ENCODE measurements at regions not wholly inside any gene's neighbourhood (a gene's known extent, or its start where the extent isn't known, plus 50 kb on each side); places are given as distances from the start of the nearest gene placed in this dataset.

DNA sequence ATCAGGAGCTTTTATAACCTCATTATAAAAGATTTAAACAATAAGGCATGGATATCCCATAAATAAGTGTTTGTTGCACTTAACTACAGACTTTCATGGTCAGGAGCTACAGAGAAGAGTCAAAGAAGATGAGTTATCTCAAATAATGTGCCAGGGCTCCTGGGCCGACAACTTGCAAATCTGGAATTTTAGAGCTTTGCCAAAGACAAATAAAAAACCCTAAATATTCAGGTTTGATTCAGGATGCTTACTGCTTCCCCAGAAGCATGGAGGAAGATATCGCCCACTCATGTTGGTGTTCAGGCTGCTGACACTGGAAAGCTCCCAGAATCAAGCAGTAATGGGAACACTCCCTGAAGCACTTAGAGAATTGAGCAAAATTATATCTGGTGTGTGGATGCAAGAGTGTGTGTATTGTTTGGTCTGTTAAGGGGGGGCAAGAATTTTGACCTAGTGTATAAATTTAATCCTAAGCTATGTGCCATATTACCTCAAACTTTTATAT lies 176.9 kb upstream of the ESRRG start:
- no peak for DNase-seq (ENCODE audit: low read depth in 1 of 2, low spot score in 1 of 2)
- WGBS (ENCODE audit: missing lambda C conversion rate): 18% methylated on average over 2 of the region's 2 CpGs
- ChIA-PET POLR2A (no interaction called here), CTCF (no interaction called here)
- Histone ChIP-seq H3K4me2 (no peak overlapping the region), H3K9me3 (no peaks in the 10 kb centered on the region), H3K27ac (no peak overlapping the region), H3K4me1 (no peaks in the 10 kb centered on the region), H3K4me3 (no peak overlapping the region)
- no peak for TF ChIP-seq RNF2 (IDR thresholded peaks at IDR 0.05; ENCODE audit: borderline replicate concordance, low read depth)
- no peak for TF ChIP-seq JUNB (IDR thresholded peaks at IDR 0.05)
- no peak for TF ChIP-seq NFE2L2 (conservative IDR thresholded peaks at IDR 0.05; ENCODE audit: low read length)
- TF ChIP-seq, protein P1, sequence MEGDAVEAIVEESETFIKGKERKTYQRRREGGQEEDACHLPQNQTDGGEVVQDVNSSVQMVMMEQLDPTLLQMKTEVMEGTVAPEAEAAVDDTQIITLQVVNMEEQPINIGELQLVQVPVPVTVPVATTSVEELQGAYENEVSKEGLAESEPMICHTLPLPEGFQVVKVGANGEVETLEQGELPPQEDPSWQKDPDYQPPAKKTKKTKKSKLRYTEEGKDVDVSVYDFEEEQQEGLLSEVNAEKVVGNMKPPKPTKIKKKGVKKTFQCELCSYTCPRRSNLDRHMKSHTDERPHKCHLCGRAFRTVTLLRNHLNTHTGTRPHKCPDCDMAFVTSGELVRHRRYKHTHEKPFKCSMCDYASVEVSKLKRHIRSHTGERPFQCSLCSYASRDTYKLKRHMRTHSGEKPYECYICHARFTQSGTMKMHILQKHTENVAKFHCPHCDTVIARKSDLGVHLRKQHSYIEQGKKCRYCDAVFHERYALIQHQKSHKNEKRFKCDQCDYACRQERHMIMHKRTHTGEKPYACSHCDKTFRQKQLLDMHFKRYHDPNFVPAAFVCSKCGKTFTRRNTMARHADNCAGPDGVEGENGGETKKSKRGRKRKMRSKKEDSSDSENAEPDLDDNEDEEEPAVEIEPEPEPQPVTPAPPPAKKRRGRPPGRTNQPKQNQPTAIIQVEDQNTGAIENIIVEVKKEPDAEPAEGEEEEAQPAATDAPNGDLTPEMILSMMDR (IDR thresholded peaks at IDR 0.05): no peak
- no peak for TF ChIP-seq SREBF2 (IDR thresholded peaks at IDR 0.05)
- TF ChIP-seq JUN (IDR thresholded peaks at IDR 0.05): no peak
- TF ChIP-seq, protein P2, sequence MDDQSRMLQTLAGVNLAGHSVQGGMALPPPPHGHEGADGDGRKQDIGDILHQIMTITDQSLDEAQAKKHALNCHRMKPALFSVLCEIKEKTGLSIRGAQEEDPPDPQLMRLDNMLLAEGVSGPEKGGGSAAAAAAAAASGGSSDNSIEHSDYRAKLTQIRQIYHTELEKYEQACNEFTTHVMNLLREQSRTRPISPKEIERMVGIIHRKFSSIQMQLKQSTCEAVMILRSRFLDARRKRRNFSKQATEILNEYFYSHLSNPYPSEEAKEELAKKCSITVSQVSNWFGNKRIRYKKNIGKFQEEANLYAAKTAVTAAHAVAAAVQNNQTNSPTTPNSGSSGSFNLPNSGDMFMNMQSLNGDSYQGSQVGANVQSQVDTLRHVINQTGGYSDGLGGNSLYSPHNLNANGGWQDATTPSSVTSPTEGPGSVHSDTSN (IDR thresholded peaks at IDR 0.05): no peak
- no peak for TF ChIP-seq NPAS2 (CRISPR knock-in tag; IDR thresholded peaks at IDR 0.05; ENCODE audit: borderline replicate concordance)
- TF ChIP-seq HDAC2 (IDR thresholded peaks at IDR 0.05): no peak
- TF ChIP-seq HEYL (CRISPR knock-in tag; IDR thresholded peaks at IDR 0.05): no peak
- TF ChIP-seq BHLHE40 (IDR thresholded peaks at IDR 0.05; ENCODE audit: low read depth, low read length): no peak
- TF ChIP-seq RARB (CRISPR knock-in tag; IDR thresholded peaks at IDR 0.05): no peak
- FAIRE-seq: no peak
- ATAC-seq: no peak

DNA sequence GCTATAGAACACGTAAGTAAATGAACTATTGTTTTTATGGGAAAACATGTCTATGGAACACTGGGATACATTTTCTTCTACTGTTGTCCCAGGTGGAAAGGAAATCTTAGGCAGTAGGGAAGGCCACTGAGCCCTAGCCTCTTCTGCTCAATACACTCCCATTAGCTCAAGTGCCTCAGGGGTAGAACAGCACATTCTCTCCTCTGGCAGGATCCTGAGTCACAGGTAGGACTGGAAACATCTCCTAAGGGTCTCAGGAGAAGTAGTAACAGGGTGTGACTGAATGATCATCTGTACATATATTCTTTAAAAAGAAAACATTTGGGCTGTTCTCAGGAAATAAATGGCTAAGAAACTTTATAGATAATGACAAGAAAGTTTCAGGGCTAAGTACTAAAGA lies 175.6 kb upstream of the ESRRG start:
- Histone ChIP-seq H3K4me3 (no peak overlapping the region), H3K27ac (no peak overlapping the region), H3K4me2 (no peak overlapping the region), H3K9me3 (no peaks in the 10 kb centered on the region), H3K4me1 (no peaks in the 10 kb centered on the region)
- ChIA-PET POLR2A (no interaction called here), CTCF (no interaction called here)
- no peak for TF ChIP-seq RAD21 (conservative IDR thresholded peaks at IDR 0.05 in 1 of 2, IDR thresholded peaks at IDR 0.05 in 1 of 2)
- TF ChIP-seq CHD2 (IDR thresholded peaks at IDR 0.05; ENCODE audit: low read length, partially characterized antibody): no peak
- TF ChIP-seq RFX5 (IDR thresholded peaks at IDR 0.05): no peak
- TF ChIP-seq TFCP2L1 (CRISPR knock-in tag; IDR thresholded peaks at IDR 0.05): no peak
- no peak for FAIRE-seq
- 50% methylated on average over 1 of the region's 1 CpG for WGBS (ENCODE audit: missing lambda C conversion rate)
- ATAC-seq: no peak
- no peak for DNase-seq (ENCODE audit: low read depth in 1 of 2, low spot score in 1 of 2)

DNA sequence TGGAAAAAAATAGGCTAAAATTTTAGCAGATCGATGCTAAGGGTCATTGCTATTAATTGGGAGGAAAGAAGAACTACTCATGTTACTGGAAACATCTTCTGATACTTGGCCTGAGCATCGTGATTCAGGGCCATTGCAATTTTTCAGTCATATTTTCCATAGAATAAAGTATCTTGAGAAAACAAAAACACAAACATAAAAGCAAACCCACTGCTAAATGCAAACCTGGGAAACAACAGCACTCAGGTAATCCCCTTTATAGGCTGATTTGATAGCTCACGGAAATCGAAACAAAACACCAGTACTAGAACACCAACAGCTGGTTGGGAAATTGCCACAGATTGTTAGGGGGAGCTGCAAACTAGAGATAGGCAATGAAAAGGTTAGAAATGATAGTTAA lies 172.9 kb upstream of the ESRRG start:
- H3K27ac ChIP-seq: no peak overlapping the region
- 28% methylated on average over 4 of the region's 4 CpGs for WGBS (ENCODE audit: missing lambda C conversion rate)
- ChIA-PET POLR2A (no interaction called here), CTCF (no interaction called here)
- no peaks in the 10 kb centered on the region for H3K4me1 ChIP-seq
- H3K4me3 ChIP-seq: no peak overlapping the region
- H3K9me3 ChIP-seq: no peaks in the 10 kb centered on the region
- DNase-seq (ENCODE audit: low read depth in 1 of 2, low spot score in 1 of 2): no peak
- no peak overlapping the region for H3K4me2 ChIP-seq
- no peak for TF ChIP-seq HOXA7 (CRISPR knock-in tag; IDR thresholded peaks at IDR 0.05)
- TF ChIP-seq, protein P3, sequence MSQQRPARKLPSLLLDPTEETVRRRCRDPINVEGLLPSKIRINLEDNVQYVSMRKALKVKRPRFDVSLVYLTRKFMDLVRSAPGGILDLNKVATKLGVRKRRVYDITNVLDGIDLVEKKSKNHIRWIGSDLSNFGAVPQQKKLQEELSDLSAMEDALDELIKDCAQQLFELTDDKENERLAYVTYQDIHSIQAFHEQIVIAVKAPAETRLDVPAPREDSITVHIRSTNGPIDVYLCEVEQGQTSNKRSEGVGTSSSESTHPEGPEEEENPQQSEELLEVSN (IDR thresholded peaks at IDR 0.05; ENCODE audit: borderline replicate concordance, low read depth): no peak
- TF ChIP-seq, protein P4, sequence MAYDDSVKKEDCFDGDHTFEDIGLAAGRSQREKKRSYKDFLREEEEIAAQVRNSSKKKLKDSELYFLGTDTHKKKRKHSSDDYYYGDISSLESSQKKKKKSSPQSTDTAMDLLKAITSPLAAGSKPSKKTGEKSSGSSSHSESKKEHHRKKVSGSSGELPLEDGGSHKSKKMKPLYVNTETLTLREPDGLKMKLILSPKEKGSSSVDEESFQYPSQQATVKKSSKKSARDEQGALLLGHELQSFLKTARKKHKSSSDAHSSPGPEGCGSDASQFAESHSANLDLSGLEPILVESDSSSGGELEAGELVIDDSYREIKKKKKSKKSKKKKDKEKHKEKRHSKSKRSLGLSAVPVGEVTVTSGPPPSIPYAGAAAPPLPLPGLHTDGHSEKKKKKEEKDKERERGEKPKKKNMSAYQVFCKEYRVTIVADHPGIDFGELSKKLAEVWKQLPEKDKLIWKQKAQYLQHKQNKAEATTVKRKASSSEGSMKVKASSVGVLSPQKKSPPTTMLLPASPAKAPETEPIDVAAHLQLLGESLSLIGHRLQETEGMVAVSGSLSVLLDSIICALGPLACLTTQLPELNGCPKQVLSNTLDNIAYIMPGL (CRISPR knock-in tag; IDR thresholded peaks at IDR 0.05; ENCODE audit: borderline replicate concordance): no peak
- no peak for TF ChIP-seq ZFP36 (IDR thresholded peaks at IDR 0.05; ENCODE audit: borderline replicate concordance, partially characterized antibody)
- no peak for TF ChIP-seq HOXB5 (CRISPR knock-in tag; IDR thresholded peaks at IDR 0.05)
- no peak for TF ChIP-seq NFE2L2 (conservative IDR thresholded peaks at IDR 0.05; ENCODE audit: low read length)
- TF ChIP-seq RAD21 (conservative IDR thresholded peaks at IDR 0.05 in 1 of 2, IDR thresholded peaks at IDR 0.05 in 1 of 2): no peak
- TF ChIP-seq ZSCAN20 (CRISPR knock-in tag; IDR thresholded peaks at IDR 0.05): no peak
- no peak for TF ChIP-seq RNF2 (IDR thresholded peaks at IDR 0.05; ENCODE audit: borderline replicate concordance, low read depth)
- no peak for TF ChIP-seq KDM5A (IDR thresholded peaks at IDR 0.05)
- no peak for TF ChIP-seq MYC (IDR thresholded peaks at IDR 0.05; ENCODE audit: borderline replicate concordance, low read length)
- TF ChIP-seq SMC3 (IDR thresholded peaks at IDR 0.05): no peak
- TF ChIP-seq, protein P5, sequence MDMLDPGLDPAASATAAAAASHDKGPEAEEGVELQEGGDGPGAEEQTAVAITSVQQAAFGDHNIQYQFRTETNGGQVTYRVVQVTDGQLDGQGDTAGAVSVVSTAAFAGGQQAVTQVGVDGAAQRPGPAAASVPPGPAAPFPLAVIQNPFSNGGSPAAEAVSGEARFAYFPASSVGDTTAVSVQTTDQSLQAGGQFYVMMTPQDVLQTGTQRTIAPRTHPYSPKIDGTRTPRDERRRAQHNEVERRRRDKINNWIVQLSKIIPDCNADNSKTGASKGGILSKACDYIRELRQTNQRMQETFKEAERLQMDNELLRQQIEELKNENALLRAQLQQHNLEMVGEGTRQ (IDR thresholded peaks at IDR 0.05): no peak
- TF ChIP-seq HEYL (CRISPR knock-in tag; IDR thresholded peaks at IDR 0.05): no peak
- no peak for TF ChIP-seq HOXB13 (CRISPR knock-in tag; IDR thresholded peaks at IDR 0.05; ENCODE audit: low read depth)
- TF ChIP-seq, protein P2 (IDR thresholded peaks at IDR 0.05): no peak
- TF ChIP-seq RFX5 (IDR thresholded peaks at IDR 0.05): no peak
- ATAC-seq: no peak
- FAIRE-seq: no peak

Measured in A549 (cell line).